OCI-LY3 (cell line): ENCODE measurements at regions not wholly inside any gene's neighbourhood (a gene's known extent, or its start where the extent isn't known, plus 50 kb on each side); places are given as distances from the start of the nearest gene placed in this dataset.

Source experiments
- H2AFZ ChIP-seq: fragments of 200-600, 300-600 bp; shearing (Covaris generic); 2 replicates; pipeline ENCODE4 v1.6.0; 2014; ENCODE audit warnings: antibody characterized with exemption, low read depth, low read length
- H3K27ac ChIP-seq: fragments of 200-600, 300-600 bp; sonication (generic); 2 replicates; pipeline ENCODE4 v1.5.1; 2014; ENCODE audit warnings: mild to moderate bottlenecking, low read length, moderate library complexity, mixed read lengths
- H3K27me3 ChIP-seq: fragments of 200-600, 300-600 bp; sonication (generic); 2 replicates; pipeline ENCODE4 v1.6.1; 2014; ENCODE audit warnings: low read depth, low read length, mixed read lengths
- H3K36me3 ChIP-seq: fragments of 200-600, 300-600 bp; sonication (generic); replicated peaks from 2 replicates; pipeline ENCODE3; 2014; ENCODE audit warnings: low read depth, low read length, mixed read lengths
- H3K4me1 ChIP-seq: fragments of 300-600, 200-600 bp; sonication (generic); 2 replicates; pipeline ENCODE4 v1.6.1; 2014; ENCODE audit warnings: low read length, mixed read lengths
- H3K4me2 ChIP-seq: fragments of 200-600, 300-600 bp; sonication (generic); 2 replicates; pipeline ENCODE4 v1.6.1; 2014; ENCODE audit warnings: low read length, mixed read lengths
- H3K4me3 ChIP-seq: fragments of 300-600, 200-600 bp; sonication (generic); 2 replicates; pipeline ENCODE4 v1.5.1; 2014; ENCODE audit warnings: antibody characterized with exemption, mild to moderate bottlenecking, low read length, moderate library complexity
- H3K79me2 ChIP-seq: fragments of 300-600, 200-600 bp; shearing (Covaris generic); 2 replicates; pipeline ENCODE4 v1.6.1; 2014; ENCODE audit warnings: mild to moderate bottlenecking, low read length, mixed read lengths
- H3K9ac ChIP-seq: fragments of 300-600, 200-600 bp; shearing (Covaris generic); 2 replicates; pipeline ENCODE4 v1.6.0; 2014; ENCODE audit warnings: mild to moderate bottlenecking, low read length, moderate library complexity
- H3K9me3 ChIP-seq: fragments of 200-600, 300-600 bp; shearing (Covaris generic); 2 replicates; pipeline ENCODE4 v1.6.1; 2014; ENCODE audit warnings: low read length, mixed read lengths; ENCODE audit not compliant: insufficient read depth
- H4K20me1 ChIP-seq: fragments of 200-600, 300-600 bp; sonication (generic); 2 replicates; pipeline ENCODE4 v1.6.1; 2016; ENCODE audit warnings: low read length, mixed read lengths; ENCODE audit not compliant: insufficient read depth
- EZH2phosphoT487 ChIP-seq: fragments of 200-600 bp; shearing (Covaris generic); IDR thresholded peaks from 2 replicates; pipeline ENCODE4 v1.6.1; 2018; ENCODE audit warnings: antibody characterized with exemption, mixed run types, low read depth
- TF ChIP-seq, protein P1 (sequence below): fragments of 200-600, 300-600 bp; sonication (generic); IDR thresholded peaks from 2 replicates; pipeline ENCODE4 v1.5.1; 2014; ENCODE audit warnings: antibody characterized with exemption, low read length, low read depth

DNA sequence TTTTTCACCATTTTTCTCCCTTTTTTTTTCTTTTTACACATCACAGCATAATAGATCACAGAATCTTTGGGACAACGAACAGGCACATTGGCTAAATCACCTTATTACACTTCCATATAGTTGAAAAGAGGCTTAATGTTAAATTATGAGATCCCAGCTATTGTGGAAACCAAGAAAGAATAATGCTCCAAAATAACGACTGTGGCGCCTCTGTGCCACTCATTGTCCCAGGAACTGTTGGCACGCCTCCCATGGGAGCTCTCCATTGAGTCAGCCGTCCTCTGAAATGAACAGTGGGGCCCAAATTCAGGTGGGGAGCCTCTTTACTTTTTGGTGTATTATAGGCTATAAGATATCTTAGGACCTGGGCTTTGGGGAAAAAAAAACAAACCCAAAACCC, 82.2 kb upstream of the NFIB start:
- Histone ChIP-seq H3K4me2 (no peak overlapping the region), H3K27me3 (no peaks in the 10 kb centered on the region), H3K4me3 (no peak overlapping the region), H3K9me3 (no peaks in the 10 kb centered on the region), H3K4me1 (no peaks in the 10 kb centered on the region), H3K9ac (no peak overlapping the region), H2AFZ (no peak overlapping the region), H4K20me1 (no peaks in the 10 kb centered on the region), H3K36me3 (no peaks in the 10 kb centered on the region), H3K27ac (no peak overlapping the region), H3K79me2 (no peaks in the 10 kb centered on the region)
- TF ChIP-seq, protein P1, sequence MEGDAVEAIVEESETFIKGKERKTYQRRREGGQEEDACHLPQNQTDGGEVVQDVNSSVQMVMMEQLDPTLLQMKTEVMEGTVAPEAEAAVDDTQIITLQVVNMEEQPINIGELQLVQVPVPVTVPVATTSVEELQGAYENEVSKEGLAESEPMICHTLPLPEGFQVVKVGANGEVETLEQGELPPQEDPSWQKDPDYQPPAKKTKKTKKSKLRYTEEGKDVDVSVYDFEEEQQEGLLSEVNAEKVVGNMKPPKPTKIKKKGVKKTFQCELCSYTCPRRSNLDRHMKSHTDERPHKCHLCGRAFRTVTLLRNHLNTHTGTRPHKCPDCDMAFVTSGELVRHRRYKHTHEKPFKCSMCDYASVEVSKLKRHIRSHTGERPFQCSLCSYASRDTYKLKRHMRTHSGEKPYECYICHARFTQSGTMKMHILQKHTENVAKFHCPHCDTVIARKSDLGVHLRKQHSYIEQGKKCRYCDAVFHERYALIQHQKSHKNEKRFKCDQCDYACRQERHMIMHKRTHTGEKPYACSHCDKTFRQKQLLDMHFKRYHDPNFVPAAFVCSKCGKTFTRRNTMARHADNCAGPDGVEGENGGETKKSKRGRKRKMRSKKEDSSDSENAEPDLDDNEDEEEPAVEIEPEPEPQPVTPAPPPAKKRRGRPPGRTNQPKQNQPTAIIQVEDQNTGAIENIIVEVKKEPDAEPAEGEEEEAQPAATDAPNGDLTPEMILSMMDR, result no peak
- TF ChIP-seq EZH2phosphoT487, result no peak

DNA sequence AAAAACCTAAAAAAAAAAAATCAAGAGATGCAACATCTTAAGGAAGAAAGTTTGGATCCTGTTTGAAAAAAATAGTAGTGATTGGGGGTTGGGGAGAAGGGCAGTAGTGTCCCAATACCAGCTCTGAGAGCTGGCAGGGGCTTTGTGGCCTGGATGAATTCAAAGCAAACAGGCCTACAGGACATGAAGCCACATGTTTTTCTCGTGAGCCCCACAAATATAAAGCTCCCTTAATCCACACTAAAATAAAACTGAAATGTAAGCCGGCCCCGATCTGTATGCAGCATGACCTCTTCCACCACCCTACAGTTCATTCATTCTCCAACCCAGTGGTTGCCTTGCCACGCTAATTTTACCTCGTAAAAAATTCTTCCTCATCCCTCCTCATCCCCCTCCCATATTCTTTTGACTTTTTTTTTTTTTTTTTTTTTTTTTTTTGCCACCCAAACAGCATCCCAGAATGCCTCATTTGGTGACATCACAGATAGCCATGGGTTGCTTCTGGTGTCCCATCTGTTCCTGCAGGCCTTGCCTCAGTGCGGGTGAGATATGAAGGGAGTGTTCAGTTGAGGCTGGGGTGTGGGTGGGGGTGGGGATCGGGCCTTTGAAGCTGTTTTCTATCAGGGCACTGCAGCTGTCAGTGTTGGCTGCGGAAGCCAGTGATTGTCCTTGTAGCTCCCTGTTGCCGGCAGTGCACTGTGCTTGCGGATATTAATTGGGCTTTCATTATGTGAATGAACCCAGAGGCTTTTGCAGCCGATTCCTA, 81.6 kb upstream of the NFIB start:
- TF ChIP-seq, protein P1, result no peak
- no peak for TF ChIP-seq EZH2phosphoT487
- Histone ChIP-seq H3K36me3 (no peaks in the 10 kb centered on the region), H3K79me2 (no peaks in the 10 kb centered on the region), H3K9ac (no peak overlapping the region), H2AFZ (no peak overlapping the region), H3K27ac (no peak overlapping the region), H3K4me3 (no peak overlapping the region), H4K20me1 (no peaks in the 10 kb centered on the region), H3K9me3 (no peaks in the 10 kb centered on the region), H3K27me3 (no peaks in the 10 kb centered on the region), H3K4me2 (no peak overlapping the region), H3K4me1 (no peaks in the 10 kb centered on the region)

DNA sequence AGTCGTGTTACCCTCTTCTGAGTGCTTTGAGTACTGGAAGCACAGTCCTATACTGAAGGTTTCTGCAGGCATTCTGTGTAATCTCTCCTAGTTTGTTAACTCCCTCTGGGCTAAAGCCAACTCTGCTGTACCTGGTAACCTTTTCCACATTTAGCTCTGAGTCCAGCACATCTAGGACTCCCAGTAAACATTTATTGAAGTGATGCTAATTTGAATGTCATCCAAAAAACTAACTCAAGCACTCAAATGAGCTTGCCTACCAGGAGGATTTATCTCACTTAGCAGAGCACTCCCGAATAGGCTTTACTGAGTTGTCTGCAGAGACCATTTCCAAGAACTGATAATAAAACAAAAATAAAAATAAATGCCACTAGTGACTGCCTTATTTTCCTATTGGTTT, 79.5 kb upstream of the NFIB start:
- no peaks in the 10 kb centered on the region for H3K9me3 ChIP-seq
- H3K4me3 ChIP-seq, result no peak overlapping the region
- H3K9ac ChIP-seq, result no peak overlapping the region
- no peaks in the 10 kb centered on the region for H3K36me3 ChIP-seq
- no peak for TF ChIP-seq EZH2phosphoT487
- TF ChIP-seq, protein P1, result no peak
- no peaks in the 10 kb centered on the region for H3K79me2 ChIP-seq
- H3K4me1 ChIP-seq, result no peaks in the 10 kb centered on the region
- H3K27ac ChIP-seq, result no peak overlapping the region
- H3K4me2 ChIP-seq, result no peak overlapping the region
- no peak overlapping the region for H2AFZ ChIP-seq
- H4K20me1 ChIP-seq, result no peaks in the 10 kb centered on the region
- no peaks in the 10 kb centered on the region for H3K27me3 ChIP-seq

DNA sequence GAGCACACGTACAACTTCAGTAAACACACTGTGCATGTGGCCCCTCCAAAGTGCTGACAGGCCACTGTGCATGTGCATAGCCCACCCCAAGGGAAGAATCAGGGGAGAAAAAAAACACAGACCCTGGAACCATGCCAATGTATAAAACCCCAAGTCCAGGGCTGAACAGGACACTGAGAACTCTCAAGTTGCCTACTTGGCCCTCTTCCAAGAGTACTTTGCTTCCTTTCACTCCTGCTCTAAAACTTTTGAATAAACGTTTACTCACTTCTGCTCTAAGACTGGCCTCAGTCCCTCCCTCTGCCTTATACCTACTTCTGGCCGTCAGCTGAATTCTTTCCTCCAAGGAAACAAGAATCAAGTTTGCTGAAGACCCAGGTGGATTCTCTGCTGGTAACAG, 77.7 kb upstream of the NFIB start:
- Histone ChIP-seq H3K4me1 (no peaks in the 10 kb centered on the region), H4K20me1 (no peaks in the 10 kb centered on the region)
- TF ChIP-seq, protein P1, result no peak
- no peak for TF ChIP-seq EZH2phosphoT487

More for the DNA sequence above, 77.7 kb upstream of the NFIB start:
- no peak overlapping the region for H3K9ac ChIP-seq
- no peaks in the 10 kb centered on the region for H3K9me3 ChIP-seq
- H3K27ac ChIP-seq, result no peak overlapping the region
- no peaks in the 10 kb centered on the region for H3K79me2 ChIP-seq
- H2AFZ ChIP-seq, result no peak overlapping the region
- H3K36me3 ChIP-seq, result no peaks in the 10 kb centered on the region
- H3K4me2 ChIP-seq, result no peak overlapping the region
- H3K27me3 ChIP-seq, result no peaks in the 10 kb centered on the region
- H3K4me3 ChIP-seq, result no peak overlapping the region
